GM18868 (cell line): ENCODE measurements at regions not wholly inside any gene's neighbourhood (a gene's known extent, or its start where the extent isn't known, plus 50 kb on each side); places are given as distances from the start of the nearest gene placed in this dataset.
"Not testable (repeated sequence)": the region's sequence is repeated elsewhere in the genome, so short reads cannot be mapped to it uniquely, and the experiment has no call there.

Source experiments
- ATAC-seq: cut with Tn5 transposase; IDR thresholded peaks from one replicate; pipeline ENCODE4 v1.9.1; 2021; ENCODE audit warnings: mild to moderate bottlenecking, moderate library complexity; ENCODE audit not compliant: unreplicated experiment

GRCh38 chr2:221777119-221777518, 205.0 kb upstream of the EPHA4 start:
- ATAC-seq, result no peak

- ATAC-seq, result no peak
These were observed 203.0 kb upstream of the EPHA4 start for GRCh38 chr2:221775096-221775495.

GRCh38 chr2:221774136-221774535, 202.0 kb upstream of the EPHA4 start:
- ATAC-seq, result no peak

DNA sequence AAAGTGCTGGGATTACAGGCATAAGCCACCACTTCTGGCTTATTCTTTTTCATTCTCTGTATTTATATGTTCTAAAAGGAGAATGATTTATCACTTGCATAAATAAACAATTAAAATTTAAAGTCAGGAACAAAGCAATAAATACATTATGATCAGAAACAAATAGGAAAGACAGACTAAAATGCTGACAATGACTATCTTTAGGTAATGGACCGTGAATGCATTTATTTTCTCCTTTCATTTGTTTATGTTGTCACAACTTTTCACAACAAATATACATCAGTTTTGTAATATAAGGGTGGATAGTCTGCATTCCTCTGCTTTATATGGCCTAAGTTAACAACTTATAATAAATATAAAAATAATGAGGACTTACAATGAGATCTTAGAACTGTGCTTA, 199.2 kb upstream of the EPHA4 start:
- ATAC-seq, result no peak

GRCh38 chr2:221767106-221768012, 195.3 kb upstream of the EPHA4 start:
- ATAC-seq, result no peak

GRCh38 chr2:221762496-221762895, 190.4 kb upstream of the EPHA4 start:
- no peak for ATAC-seq

DNA sequence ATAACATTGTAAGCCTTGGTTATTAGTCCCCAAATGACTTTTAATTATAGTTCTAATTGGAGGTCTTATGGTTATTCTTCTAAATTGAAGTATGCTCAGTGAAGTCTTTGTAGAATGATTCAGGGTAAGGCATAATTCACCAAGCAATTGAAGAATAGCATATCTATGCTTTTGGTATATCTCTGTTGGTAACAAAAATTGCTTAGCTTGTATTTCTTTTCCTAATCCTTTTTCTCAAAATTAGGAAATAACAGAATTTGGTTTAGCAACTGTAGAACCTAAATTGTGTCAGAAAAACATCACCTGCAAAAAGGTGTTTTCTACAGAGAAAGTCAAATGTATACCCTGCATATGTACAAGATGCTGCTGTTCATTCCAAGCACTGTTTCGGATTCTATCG, 189.2 kb upstream of the EPHA4 start:
- no peak for ATAC-seq

- ATAC-seq, result no peak
These were observed 186.0 kb upstream of the EPHA4 start for GRCh38 chr2:221758076-221758475.

DNA sequence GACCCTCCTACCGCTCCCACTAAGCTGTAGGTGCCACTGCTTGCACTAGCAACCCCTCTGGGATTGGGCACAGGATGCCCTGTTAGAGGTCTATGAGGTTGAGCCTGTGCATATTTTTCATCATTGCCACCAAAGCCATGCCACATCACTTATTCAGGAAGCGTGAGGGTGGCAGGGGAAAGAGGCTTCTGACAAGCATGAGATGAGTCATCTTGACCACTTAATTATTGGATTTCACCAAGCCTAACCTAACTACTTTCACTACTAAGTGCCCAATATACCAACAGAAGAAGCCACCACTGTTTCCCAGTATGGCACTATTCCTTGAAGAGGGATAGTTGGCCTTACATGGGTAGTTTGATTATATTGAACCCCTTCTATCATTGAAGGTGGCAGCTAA, 181.3 kb upstream of the EPHA4 start:
- no peak for ATAC-seq

DNA sequence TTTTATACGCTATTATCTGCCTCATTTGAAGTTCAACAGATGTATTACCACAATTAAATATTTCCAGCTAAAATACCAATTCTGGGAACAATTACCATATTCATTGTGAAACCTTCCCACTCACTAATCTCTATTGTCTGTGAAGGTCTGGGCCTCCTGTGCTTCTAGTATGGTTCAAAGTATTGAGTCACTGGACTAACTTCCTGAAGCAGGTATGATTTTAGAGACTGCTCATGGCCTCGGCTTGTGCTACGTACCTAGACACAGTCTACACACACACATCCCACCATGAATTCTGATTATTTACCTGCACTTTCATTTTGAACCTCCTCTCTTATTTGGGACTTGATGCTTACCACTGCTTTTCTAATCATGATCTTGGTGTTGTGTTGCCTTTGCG, 180.7 kb upstream of the EPHA4 start:
- ATAC-seq, result no peak

DNA sequence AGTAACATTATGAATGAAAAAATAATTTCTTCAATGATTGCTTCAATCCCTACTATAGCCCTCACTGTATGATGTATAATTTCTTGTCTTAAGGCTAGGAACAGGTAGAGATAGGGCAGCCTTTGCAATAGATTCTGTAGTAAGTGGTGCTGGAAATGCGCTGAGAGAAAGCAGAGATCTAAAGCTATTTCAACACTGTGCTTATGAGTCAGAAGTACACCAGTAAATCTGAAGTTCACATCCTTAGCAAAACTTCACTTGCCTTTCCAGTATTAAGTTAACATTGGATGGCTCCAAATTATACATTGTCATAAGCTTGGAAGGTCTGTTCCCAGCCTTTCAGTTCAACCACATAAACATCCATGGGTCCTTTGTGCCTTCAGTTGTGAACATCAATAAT, 178.2 kb upstream of the EPHA4 start:
- ATAC-seq, result no peak

GRCh38 chr2:221747289-221747972, 175.3 kb upstream of the EPHA4 start:
- ATAC-seq, result no peak

- no peak for ATAC-seq
These were observed 169.6 kb upstream of the EPHA4 start for GRCh38 chr2:221741496-221742211.

- ATAC-seq, result no peak
These were observed 159.5 kb upstream of the EPHA4 start for GRCh38 chr2:221731432-221732145.

DNA sequence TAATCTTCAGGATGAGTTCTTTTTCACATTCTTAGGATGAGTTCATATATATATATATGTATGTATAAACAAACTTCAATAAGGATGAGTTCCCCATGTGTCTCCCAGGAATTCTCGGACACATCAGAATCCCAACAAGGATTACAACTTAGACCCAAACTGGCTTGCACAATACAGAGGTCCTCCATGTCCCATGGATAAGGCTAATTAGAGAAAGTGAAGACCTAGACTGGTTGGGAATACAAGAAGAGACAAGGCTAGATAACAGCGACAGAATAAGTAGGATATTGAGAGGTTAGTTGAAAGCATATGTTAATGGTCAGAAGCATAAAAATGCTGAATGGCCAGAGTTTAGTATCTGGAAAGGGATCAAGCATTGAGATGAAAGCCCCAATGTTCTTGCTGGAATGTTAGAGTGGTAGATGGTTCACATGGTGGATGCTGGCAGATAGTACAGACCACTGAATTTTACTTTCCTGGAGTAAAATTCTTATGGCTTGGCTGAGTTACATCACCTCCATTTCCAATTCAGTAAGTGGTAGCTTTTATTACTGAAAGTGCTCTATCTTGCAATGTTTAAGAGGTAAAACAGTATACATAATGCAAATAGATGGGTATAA, 154.9 kb upstream of the EPHA4 start:
- no peak for ATAC-seq

GRCh38 chr2:221724631-221725203, 152.6 kb upstream of the EPHA4 start:
- ATAC-seq, result no peak

GRCh38 chr2:221724117-221724516, 152.0 kb upstream of the EPHA4 start:
- ATAC-seq, result not testable (repeated sequence)

- no peak for ATAC-seq
These were observed 144.6 kb upstream of the EPHA4 start for GRCh38 chr2:221716426-221717303.

DNA sequence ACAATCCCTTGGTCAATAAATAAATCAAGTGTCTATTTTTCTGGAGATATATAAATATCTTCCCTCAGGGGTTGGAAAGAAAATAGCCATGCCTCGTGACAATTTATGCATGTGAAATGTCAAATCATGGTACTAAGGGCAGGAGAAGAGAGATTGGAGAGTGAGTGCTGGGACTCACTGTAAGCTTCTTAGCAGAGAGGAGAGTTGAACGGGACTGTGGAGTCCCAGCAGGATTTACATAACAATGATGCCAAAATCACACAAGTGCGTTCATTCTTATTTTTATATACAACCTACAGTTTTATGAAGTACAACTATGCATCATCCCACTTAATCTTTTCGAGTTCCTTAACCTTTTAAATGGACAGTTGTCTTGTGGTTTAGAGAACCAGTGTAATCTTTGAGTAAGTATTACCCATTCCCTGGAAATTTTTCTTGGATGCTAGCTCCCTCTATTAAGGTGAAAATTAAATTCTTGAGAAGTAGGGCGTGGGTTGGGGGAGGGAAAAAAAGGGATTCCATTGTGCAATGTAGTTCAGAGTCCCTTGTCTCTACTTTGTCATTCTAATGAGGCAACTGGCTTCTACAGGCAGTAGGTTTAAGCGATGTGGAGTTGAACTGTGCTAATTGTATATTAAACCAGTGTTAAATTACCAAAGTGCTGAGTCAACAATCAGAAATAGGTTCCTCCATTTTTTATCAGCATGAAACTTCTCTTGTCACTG, 143.6 kb upstream of the EPHA4 start:
- ATAC-seq, result no peak
